HepG2 (cell line): ENCODE measurements at regions not wholly inside any gene's neighbourhood (a gene's known extent, or its start where the extent isn't known, plus 50 kb on each side); places are given as distances from the start of the nearest gene placed in this dataset.

Experiments used
- ATAC-seq: fragments of 200-7000 bp; cut with Tn5 transposase; 3 replicates; pipeline ENCODE4 v1.9.1; 2020; ENCODE audit warnings: mild to moderate bottlenecking, moderate library complexity
- BruUV-seq: library from RNA; stranded (reverse); fragments of 400-500 nt; replicated peaks from 2 replicates; lab custom pipeline; 2021; lab: Mats Ljungman, UMichigan
- CTCF ChIA-PET: fragments of 300-600 bp; formaldehyde crosslinking; extraction: SDS; loops from one replicate; lab custom pipeline; 2021; ENCODE audit warnings: low total read pairs, inconsistent platforms, low intra/inter-chr PET ratio; lab: Yijun Ruan, JAX
- POLR2A ChIA-PET: fragments of 350-600 bp; sonication (Branson Sonifier 250); formaldehyde crosslinking; loops from one replicate; lab custom pipeline; 2020; ENCODE audit warnings: antibody characterized with exemption, inconsistent platforms; lab: Yijun Ruan, JAX
- DNase-seq: peaks from one replicate; pipeline ENCODE4 v3.0.0-alpha.2; 2015; ENCODE audit warnings: low spot score
- FAIRE-seq: peaks from 3 replicates; lab custom pipeline; 2011; peaks lifted over from hg19 to GRCh38; lab: Jason Lieb, UNC
- H2AFZ ChIP-seq: one replicate; pipeline ENCODE4 v1.6.1; 2011; ENCODE audit warnings: low read length, inconsistent platforms
- H3K27ac ChIP-seq: fragments of 300-600 bp; 3 replicates; pipeline ENCODE4 v1.8.0; 2011; ENCODE audit warnings: mixed run types, mild to moderate bottlenecking, mixed read lengths, low read length, inconsistent platforms; ENCODE audit not compliant: insufficient read depth; ENCODE audit errors: extremely low read length
- H3K27me3 ChIP-seq, 2 experiments: fragments of 200-600 bp in 1 of 2; 2 replicates in 1 of 2; 3 replicates in 1 of 2; pipeline versions ENCODE4 v1.6.0 to v1.8.0; 2011; ENCODE audit warnings: low read length in 2 of 2, mild to moderate bottlenecking in 2 of 2, moderate library complexity in 2 of 2, inconsistent platforms in 1 of 2; ENCODE audit not compliant: insufficient read depth in 2 of 2, control insufficient read depth in 1 of 2
- H3K36me3 ChIP-seq, 2 experiments: fragments of 200-600 bp in 1 of 2; replicated peaks in 1 of 2; 2 replicates in 1 of 2; 3 replicates in 1 of 2; pipeline versions ENCODE4 v1.5.1 to v1.8.0; 2011; ENCODE audit warnings: low read length in 2 of 2, inconsistent platforms in 1 of 2; ENCODE audit not compliant: insufficient read depth in 2 of 2, control insufficient read depth in 1 of 2
- H3K4me1 ChIP-seq: 2 replicates; pipeline ENCODE4 v1.5.1; 2012; ENCODE audit warnings: low read length, inconsistent platforms; ENCODE audit not compliant: insufficient read depth
- H3K4me2 ChIP-seq: 2 replicates; pipeline ENCODE4 v1.6.0; 2011; ENCODE audit warnings: low read depth, low read length, inconsistent platforms
- H3K4me3 ChIP-seq, 3 experiments: fragments of 200-600 bp in 1 of 3; sonication (generic), shearing (Covaris generic) in 1 of 3; replicated peaks in 1 of 3; 2 replicates each; pipeline ENCODE4 v1.5.1; 2011 to 2016; ENCODE audit warnings: low read length in 3 of 3, inconsistent platforms in 2 of 3, low read depth in 2 of 3, mild to moderate bottlenecking in 2 of 3, control low read depth in 1 of 3, mixed read lengths in 1 of 3; ENCODE audit not compliant: insufficient read depth in 1 of 3
- H3K79me2 ChIP-seq: one replicate; pipeline ENCODE4 v1.6.1; 2011; ENCODE audit warnings: low read length, inconsistent platforms; ENCODE audit not compliant: insufficient read depth
- H3K9ac ChIP-seq: 2 replicates; pipeline ENCODE4 v1.6.0; 2011; ENCODE audit warnings: mild to moderate bottlenecking, low read depth, low read length, inconsistent platforms; ENCODE audit not compliant: insufficient read depth
- H3K9me3 ChIP-seq: 2 replicates; pipeline ENCODE4 v1.5.1; 2012; ENCODE audit warnings: mild to moderate bottlenecking, low read length
- H4K20me1 ChIP-seq: 2 replicates; pipeline ENCODE4 v1.6.0; 2011; ENCODE audit warnings: inconsistent platforms, mild to moderate bottlenecking, low read length, moderate library complexity; ENCODE audit not compliant: insufficient read depth
- CENPT ChIP-seq: sonication (generic); formaldehyde crosslinking; IDR thresholded peaks from 2 replicates; pipeline ENCODE4 v1.8.0; 2022; ENCODE audit warnings: low read depth, mild to moderate bottlenecking, moderate library complexity, missing genetic modification reagents
- CHCHD3 ChIP-seq: sonication (generic); formaldehyde crosslinking; IDR thresholded peaks from 2 replicates; pipeline ENCODE4 v1.8.0; 2022; ENCODE audit warnings: mild to moderate bottlenecking, missing genetic modification reagents, moderate library complexity
- FOXK2 ChIP-seq: fragments of 450-650 bp; IDR thresholded peaks from 2 replicates; pipeline ENCODE4 v1.6.1; 2016
- HNRNPLL ChIP-seq: fragments of 200-400 bp; formaldehyde crosslinking; IDR thresholded peaks from 2 replicates; pipeline ENCODE4 v1.6.1; 2017; ENCODE audit warnings: mild to moderate bottlenecking, low read depth, low read length; ENCODE audit not compliant: poor library complexity, severe bottlenecking
- KDM5A ChIP-seq: fragments of 200-600 bp; sonication (generic); IDR thresholded peaks from 2 replicates; pipeline ENCODE4 v1.7.0; 2018; ENCODE audit warnings: antibody characterized with exemption, mild to moderate bottlenecking, low read length, borderline replicate concordance
- MEIS2 ChIP-seq: sonication (generic); formaldehyde crosslinking; IDR thresholded peaks from 2 replicates; pipeline ENCODE4 v1.9.0; 2021; ENCODE audit warnings: mild to moderate bottlenecking, missing genetic modification reagents
- NFE2 ChIP-seq: sonication (generic); formaldehyde crosslinking; IDR thresholded peaks from 2 replicates; pipeline ENCODE4 v1.4.0; 2020; ENCODE audit warnings: missing genetic modification reagents
- RFX1 ChIP-seq: fragments of 450-650 bp; IDR thresholded peaks from 2 replicates; pipeline ENCODE4 v1.6.1; 2017
- SIN3B ChIP-seq: fragments of 150-350 bp; IDR thresholded peaks from 2 replicates; pipeline ENCODE4 v1.6.1; 2014; ENCODE audit warnings: low read length
- SNAPC2 ChIP-seq: sonication (generic); formaldehyde crosslinking; IDR thresholded peaks from 2 replicates; pipeline ENCODE4 v1.8.1; 2022; ENCODE audit warnings: mild to moderate bottlenecking, missing genetic modification reagents
- SP4 ChIP-seq: sonication (generic); formaldehyde crosslinking; IDR thresholded peaks from 2 replicates; pipeline ENCODE4 v1.8.1; 2023; ENCODE audit warnings: mild to moderate bottlenecking, missing genetic modification reagents
- SUZ12 ChIP-seq: fragments of 150-350 bp; IDR thresholded peaks from 2 replicates; pipeline ENCODE4 v1.6.1; 2014; ENCODE audit warnings: low read depth, low read length
- ZFP41 ChIP-seq: sonication (generic); formaldehyde crosslinking; IDR thresholded peaks from 2 replicates; pipeline ENCODE4 v1.4.0; 2020; ENCODE audit warnings: mild to moderate bottlenecking, missing genetic modification reagents, borderline replicate concordance
- ZFX ChIP-seq: sonication (generic); formaldehyde crosslinking; IDR thresholded peaks from 2 replicates; pipeline ENCODE4 v1.4.0; 2020; ENCODE audit warnings: mild to moderate bottlenecking, low read depth, missing genetic modification reagents, moderate library complexity
- ZFYVE20 ChIP-seq: sonication (generic); formaldehyde crosslinking; IDR thresholded peaks from 2 replicates; pipeline ENCODE4 v1.8.0; 2023; ENCODE audit warnings: low read depth, mild to moderate bottlenecking, moderate library complexity, missing genetic modification reagents, borderline replicate concordance
- ZKSCAN5 ChIP-seq: sonication (generic); formaldehyde crosslinking; IDR thresholded peaks from 2 replicates; pipeline ENCODE4 v1.5.1; 2020; ENCODE audit warnings: mild to moderate bottlenecking, missing genetic modification reagents
- ZNF124 ChIP-seq: sonication (generic); formaldehyde crosslinking; IDR thresholded peaks from 2 replicates; pipeline ENCODE4 v1.4.0; 2020; ENCODE audit warnings: missing genetic modification reagents
- ZNF430 ChIP-seq: sonication (generic); formaldehyde crosslinking; IDR thresholded peaks from 2 replicates; pipeline ENCODE4 v1.9.0; 2021; ENCODE audit warnings: mild to moderate bottlenecking, missing genetic modification reagents
- ZNF546 ChIP-seq: sonication (generic); formaldehyde crosslinking; conservative IDR thresholded peaks from 2 replicates; pipeline ENCODE4 v1.8.1; 2023; ENCODE audit warnings: mild to moderate bottlenecking, missing genetic modification reagents
- ZNF556 ChIP-seq: sonication (generic); formaldehyde crosslinking; IDR thresholded peaks from 2 replicates; pipeline ENCODE4 v1.4.0; 2020; ENCODE audit warnings: mild to moderate bottlenecking, missing genetic modification reagents, borderline replicate concordance
- ZNF557 ChIP-seq: sonication (generic); formaldehyde crosslinking; IDR thresholded peaks from 2 replicates; pipeline ENCODE4 v1.4.0; 2020; ENCODE audit warnings: missing genetic modification reagents
- ZNF619 ChIP-seq: sonication (generic); formaldehyde crosslinking; IDR thresholded peaks from 2 replicates; pipeline ENCODE4 v1.4.0; 2020; ENCODE audit warnings: mild to moderate bottlenecking, missing genetic modification reagents
- WGBS: methylation state at CpG from one replicate; pipeline ENCODE4 v1.1.6; 2017; ENCODE audit warnings: low lambda C conversion rate; 5-methylcytosine and 5-hydroxymethylcytosine counted together
- in situ Hi-C: cut with HindIII; loops from 2 replicates; pipeline ENCODE4 v1.10.0; 2017; ENCODE audit warnings: low pct_unique_long_range_greater_than_20kb; ENCODE audit not compliant: extremely low pct_ligation_motif_present
- intact Hi-C: fragments of 100-400 bp; cut with micrococcal nuclease; formaldehyde crosslinking; loops from one replicate; pipeline ENCODE4 v1.10.0; 2022; ENCODE audit not compliant: unreplicated experiment
- TF ChIP-seq, protein P1 (sequence below): sonication (generic); formaldehyde crosslinking; IDR thresholded peaks from 2 replicates; pipeline ENCODE4 v1.4.0; 2020; ENCODE audit warnings: missing genetic modification reagents, borderline replicate concordance
- TF ChIP-seq, protein P2 (sequence below): fragments of 450-650 bp; IDR thresholded peaks from 2 replicates; pipeline ENCODE4 v1.6.1; 2017

DNA sequence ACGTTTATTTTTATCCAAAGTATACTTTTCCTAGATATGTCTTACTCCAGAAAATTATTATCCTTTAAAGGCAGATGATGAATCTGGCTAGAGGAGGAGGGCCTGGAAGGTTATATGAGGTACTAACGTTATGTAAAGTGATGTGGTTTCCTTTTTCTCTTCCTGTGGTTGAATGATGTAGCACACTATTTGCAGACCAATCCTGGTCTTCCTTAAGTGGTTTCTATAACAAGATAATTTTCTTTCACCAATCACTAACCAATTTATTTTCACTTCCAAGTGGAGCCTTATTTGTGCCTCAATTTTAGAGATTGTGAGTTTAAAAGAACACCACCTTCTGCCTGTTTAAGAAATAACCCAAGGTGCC lies 154.6 kb upstream of the SOX4 start (continued):
- TF ChIP-seq CENPT (CRISPR knock-in tag) = no peak
- TF ChIP-seq ZFYVE20 (CRISPR knock-in tag) = no peak
- no peak for TF ChIP-seq ZNF557 (CRISPR knock-in tag)
- no peak for TF ChIP-seq ZNF124 (CRISPR knock-in tag)
- no peak for TF ChIP-seq NFE2 (CRISPR knock-in tag)
- TF ChIP-seq ZNF430 = no peak
- TF ChIP-seq ZKSCAN5 (CRISPR knock-in tag) = no peak
- no peak for TF ChIP-seq FOXK2
- TF ChIP-seq, protein P1, sequence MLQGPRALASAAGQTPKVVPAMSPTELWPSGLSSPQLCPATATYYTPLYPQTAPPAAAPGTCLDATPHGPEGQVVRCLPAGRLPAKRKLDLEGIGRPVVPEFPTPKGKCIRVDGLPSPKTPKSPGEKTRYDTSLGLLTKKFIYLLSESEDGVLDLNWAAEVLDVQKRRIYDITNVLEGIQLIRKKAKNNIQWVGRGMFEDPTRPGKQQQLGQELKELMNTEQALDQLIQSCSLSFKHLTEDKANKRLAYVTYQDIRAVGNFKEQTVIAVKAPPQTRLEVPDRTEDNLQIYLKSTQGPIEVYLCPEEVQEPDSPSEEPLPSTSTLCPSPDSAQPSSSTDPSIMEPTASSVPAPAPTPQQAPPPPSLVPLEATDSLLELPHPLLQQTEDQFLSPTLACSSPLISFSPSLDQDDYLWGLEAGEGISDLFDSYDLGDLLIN = no peak
- TF ChIP-seq ZNF619 = no peak
- TF ChIP-seq ZFP41 (CRISPR knock-in tag) = no peak

DNA sequence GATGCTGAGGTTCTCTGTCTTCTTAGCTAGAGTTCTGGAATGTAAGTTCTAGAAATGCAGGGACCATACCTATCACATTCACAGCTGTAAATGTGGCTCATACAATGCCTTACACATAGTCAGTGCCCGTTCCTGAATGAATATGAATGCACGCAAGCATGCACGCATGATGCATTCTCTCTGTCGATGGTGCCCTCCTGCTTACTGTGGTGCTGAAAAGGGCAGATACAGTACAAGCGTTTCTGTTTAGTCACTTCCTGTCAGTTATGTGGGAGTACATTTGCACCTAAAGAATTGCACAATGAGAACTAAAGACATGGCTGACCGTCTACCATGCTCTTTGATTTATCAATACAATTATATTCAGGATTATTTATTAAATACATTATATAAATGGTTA lies 152.2 kb upstream of the SOX4 start:
- DNase-seq (no peak), ATAC-seq (no peak), FAIRE-seq (no peak)
- H3K79me2 ChIP-seq = no peaks in the 10 kb centered on the region
- no peak overlapping the region for H3K9ac ChIP-seq
- ChIA-PET POLR2A (no interaction called here), CTCF (no interaction called here)
- TF ChIP-seq, protein P2, sequence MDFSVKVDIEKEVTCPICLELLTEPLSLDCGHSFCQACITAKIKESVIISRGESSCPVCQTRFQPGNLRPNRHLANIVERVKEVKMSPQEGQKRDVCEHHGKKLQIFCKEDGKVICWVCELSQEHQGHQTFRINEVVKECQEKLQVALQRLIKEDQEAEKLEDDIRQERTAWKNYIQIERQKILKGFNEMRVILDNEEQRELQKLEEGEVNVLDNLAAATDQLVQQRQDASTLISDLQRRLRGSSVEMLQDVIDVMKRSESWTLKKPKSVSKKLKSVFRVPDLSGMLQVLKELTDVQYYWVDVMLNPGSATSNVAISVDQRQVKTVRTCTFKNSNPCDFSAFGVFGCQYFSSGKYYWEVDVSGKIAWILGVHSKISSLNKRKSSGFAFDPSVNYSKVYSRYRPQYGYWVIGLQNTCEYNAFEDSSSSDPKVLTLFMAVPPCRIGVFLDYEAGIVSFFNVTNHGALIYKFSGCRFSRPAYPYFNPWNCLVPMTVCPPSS = no peak
- TF ChIP-seq MEIS2 (no peak), ZNF556 (CRISPR knock-in tag) (no peak), KDM5A (no peak), ZFX (no peak), HNRNPLL (no peak), SIN3B (no peak), SUZ12 (no peak), SP4 (CRISPR knock-in tag) (no peak), ZNF546 (CRISPR knock-in tag) (no peak), SNAPC2 (no peak), RFX1 (no peak), CHCHD3 (CRISPR knock-in tag) (no peak)
- H3K4me1 ChIP-seq = no peaks in the 10 kb centered on the region
- H2AFZ ChIP-seq = no peak overlapping the region
- in situ Hi-C loops (no loop called here), intact Hi-C loops (no loop called here)
- 60% methylated on average over 6 of the region's 6 CpGs for WGBS
- H3K27me3 ChIP-seq = peaks cover 0 to 6% of the 10 kb centered on the region in 2 experiments; a peak in 1 of 5 replicates
- H3K9me3 ChIP-seq = no peaks in the 10 kb centered on the region
- no peaks in the 10 kb centered on the region for H3K36me3 ChIP-seq
- H3K4me2 ChIP-seq = no peak overlapping the region
- no peaks in the 10 kb centered on the region for H4K20me1 ChIP-seq
- BruUV-seq = no TSS peak
- no peak overlapping the region for H3K4me3 ChIP-seq
- no peak overlapping the region for H3K27ac ChIP-seq
